Coronary artery (tissue), 2 donors: ENCODE measurements at regions not wholly inside any gene's neighbourhood (a gene's known extent, or its start where the extent isn't known, plus 50 kb on each side); places are given as distances from the start of the nearest gene placed in this dataset.
"Not testable (repeated sequence)": the region's sequence is repeated elsewhere in the genome, so short reads cannot be mapped to it uniquely, and the experiment has no call there.

Experiments
- DNase-seq: peaks from one replicate; pipeline ENCODE4 v3.0.0-alpha.2; 2017; ENCODE audit warnings: low spot score
- H3K27ac ChIP-seq, 2 donors: fragments of 200-600 bp; sonication (generic); one replicate each; pipeline ENCODE4 v1.5.1; 2016 to 2019
- H3K4me3 ChIP-seq: fragments of 200-600 bp; sonication (generic); 2 replicates; pipeline ENCODE4 v1.5.1; 2016; ENCODE audit warnings: mild to moderate bottlenecking, moderate library complexity

GRCh38 chr1:120600442-120601041 lies 123.2 kb upstream of the NBPF26 start:
- not testable (repeated sequence) for H3K4me3 ChIP-seq, DNase-seq, H3K27ac ChIP-seq

GRCh38 chr1:120607882-120608281 lies 115.9 kb upstream of the NBPF26 start:
- DNase-seq, H3K27ac ChIP-seq, H3K4me3 ChIP-seq: not testable (repeated sequence)

- H3K4me3 ChIP-seq, H3K27ac ChIP-seq, DNase-seq: not testable (repeated sequence)
Observed at GRCh38 chr1:120608314-120609014, 115.3 kb upstream of the NBPF26 start.

GRCh38 chr1:120609015-120609573 lies 114.7 kb upstream of the NBPF26 start:
- DNase-seq, H3K27ac ChIP-seq, H3K4me3 ChIP-seq: not testable (repeated sequence)

GRCh38 chr1:120609834-120610233 lies 113.9 kb upstream of the NBPF26 start:
- not testable (repeated sequence) for DNase-seq, H3K27ac ChIP-seq, H3K4me3 ChIP-seq

- not testable (repeated sequence) for DNase-seq, H3K27ac ChIP-seq, H3K4me3 ChIP-seq
Observed at GRCh38 chr1:120614931-120615639, 108.7 kb upstream of the NBPF26 start.

GRCh38 chr1:120617493-120617892 lies 106.3 kb upstream of the NBPF26 start:
- not testable (repeated sequence) for DNase-seq, H3K27ac ChIP-seq, H3K4me3 ChIP-seq

- not testable (repeated sequence) for DNase-seq, H3K27ac ChIP-seq, H3K4me3 ChIP-seq
Observed at GRCh38 chr1:120619867-120620692, 103.7 kb upstream of the NBPF26 start.

- H3K4me3 ChIP-seq, DNase-seq, H3K27ac ChIP-seq: not testable (repeated sequence)
Observed at GRCh38 chr1:120620693-120620969, 103.1 kb upstream of the NBPF26 start.

- not testable (repeated sequence) for H3K4me3 ChIP-seq, H3K27ac ChIP-seq, DNase-seq
Observed at GRCh38 chr1:120621278-120621677, 102.5 kb upstream of the NBPF26 start.

- not testable (repeated sequence) for H3K27ac ChIP-seq, DNase-seq, H3K4me3 ChIP-seq
Observed at GRCh38 chr1:120623539-120623938, 100.2 kb upstream of the NBPF26 start.

- not testable (repeated sequence) for DNase-seq, H3K27ac ChIP-seq, H3K4me3 ChIP-seq
Observed at GRCh38 chr1:120624565-120625064, 99.1 kb upstream of the NBPF26 start.

- not testable (repeated sequence) for DNase-seq, H3K4me3 ChIP-seq, H3K27ac ChIP-seq
Observed at GRCh38 chr1:120629832-120630455, 93.8 kb upstream of the NBPF26 start.

- H3K27ac ChIP-seq, DNase-seq, H3K4me3 ChIP-seq: not testable (repeated sequence)
Observed at GRCh38 chr1:120634816-120635806, 88.6 kb upstream of the NBPF26 start.

- not testable (repeated sequence) for H3K27ac ChIP-seq, H3K4me3 ChIP-seq
Observed at GRCh38 chr1:120640261-120641013, 83.3 kb upstream of the NBPF26 start.

GRCh38 chr1:120641014-120641302 lies 82.8 kb upstream of the NBPF26 start:
- DNase-seq, H3K4me3 ChIP-seq, H3K27ac ChIP-seq: not testable (repeated sequence)

More at GRCh38 chr1:120640261-120641013, 83.3 kb upstream of the NBPF26 start:
- not testable (repeated sequence) for DNase-seq

- H3K27ac ChIP-seq, DNase-seq, H3K4me3 ChIP-seq: not testable (repeated sequence)
Observed at GRCh38 chr1:120647182-120647581, 76.6 kb upstream of the NBPF26 start.
